ENCODE measurements at regions not wholly inside any gene's neighbourhood (a gene's known extent, or its start where the extent isn't known, plus 50 kb on each side); places are given as distances from the start of the nearest gene placed in this dataset.

DNA sequence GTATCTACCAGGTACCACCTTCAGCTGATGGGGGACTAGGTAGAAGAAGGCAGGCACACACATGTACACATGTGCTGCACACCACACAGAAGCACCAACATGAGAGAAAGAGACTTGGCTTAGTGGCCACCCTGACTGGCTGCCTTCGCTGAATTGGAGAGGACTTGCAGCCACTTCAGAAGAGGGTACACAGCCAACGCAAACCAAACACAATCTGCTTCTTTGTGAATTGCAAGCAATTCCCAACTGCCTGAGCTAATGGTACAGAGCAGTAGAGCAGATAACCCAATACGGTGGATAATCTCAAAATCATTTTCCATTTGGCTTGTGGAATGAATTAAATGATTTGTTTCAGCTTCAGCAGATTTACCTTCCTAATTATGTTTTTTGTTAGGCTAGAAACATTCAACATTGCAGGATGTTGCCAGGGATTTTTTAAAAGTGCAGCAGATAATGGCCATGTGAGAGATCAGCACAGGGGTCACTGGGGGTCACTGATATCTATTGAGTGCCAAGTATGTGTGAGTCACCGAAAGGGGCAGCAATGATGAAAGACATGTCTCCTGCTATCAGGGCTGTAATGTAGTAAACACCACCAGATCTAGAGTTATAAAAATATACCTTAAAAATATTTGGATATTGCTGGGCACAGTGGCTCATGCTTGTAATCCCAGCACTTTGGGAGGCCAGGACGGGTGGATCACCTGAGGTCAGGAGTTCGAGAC lies 652.6 kb downstream of the BCL11A start:
- DNase-seq, result no peak

GRCh38 chr2:59899692-59900091 lies 653.8 kb downstream of the BCL11A start:
- no peak for DNase-seq

GRCh38 chr2:59896499-59897245 lies 656.8 kb downstream of the BCL11A start:
- DNase-seq, result no peak

GRCh38 chr2:59893612-59894011 lies 659.8 kb downstream of the BCL11A start:
- no peak for DNase-seq

GRCh38 chr2:59892398-59892797 lies 661.1 kb downstream of the BCL11A start:
- no peak for DNase-seq

DNA sequence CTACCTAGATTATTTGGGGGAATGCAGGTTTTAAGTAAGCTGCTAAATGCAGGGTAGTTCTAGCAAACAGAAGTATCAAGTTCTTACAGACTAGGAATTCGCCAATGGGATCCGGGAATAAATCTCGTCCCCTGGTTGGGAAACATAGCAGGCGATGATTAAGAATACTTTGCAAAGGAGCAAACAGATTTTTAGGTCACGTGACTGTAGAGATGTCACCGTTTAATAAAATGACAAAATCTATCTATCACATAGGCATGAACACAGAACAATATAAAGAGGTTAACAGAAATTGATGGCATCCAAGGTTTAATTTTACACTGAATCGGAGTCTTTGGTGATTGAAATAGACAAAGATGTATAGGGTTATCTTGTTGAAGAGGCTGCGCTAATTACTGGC lies 664.1 kb downstream of the BCL11A start:
- DNase-seq, result no peak

DNA sequence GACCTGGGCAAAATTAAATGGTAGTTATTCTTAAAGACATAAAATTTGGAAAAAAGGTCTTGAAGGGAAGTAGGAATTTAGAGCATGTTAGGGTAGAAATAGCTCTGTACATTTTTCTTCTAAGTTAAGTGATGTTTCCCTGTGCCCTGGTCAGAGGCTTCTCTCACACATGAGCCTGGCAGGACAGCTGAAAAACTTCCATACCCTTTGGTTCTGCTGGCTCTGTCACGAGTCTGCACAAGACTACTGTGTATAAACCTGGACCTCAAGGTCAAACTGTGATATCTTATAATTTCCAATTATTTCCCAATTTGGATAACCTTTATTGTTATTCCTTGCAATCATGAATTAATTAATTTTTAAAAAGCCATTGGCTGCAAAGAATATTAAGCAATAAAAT lies 664.7 kb downstream of the BCL11A start:
- no peak for DNase-seq

DNA sequence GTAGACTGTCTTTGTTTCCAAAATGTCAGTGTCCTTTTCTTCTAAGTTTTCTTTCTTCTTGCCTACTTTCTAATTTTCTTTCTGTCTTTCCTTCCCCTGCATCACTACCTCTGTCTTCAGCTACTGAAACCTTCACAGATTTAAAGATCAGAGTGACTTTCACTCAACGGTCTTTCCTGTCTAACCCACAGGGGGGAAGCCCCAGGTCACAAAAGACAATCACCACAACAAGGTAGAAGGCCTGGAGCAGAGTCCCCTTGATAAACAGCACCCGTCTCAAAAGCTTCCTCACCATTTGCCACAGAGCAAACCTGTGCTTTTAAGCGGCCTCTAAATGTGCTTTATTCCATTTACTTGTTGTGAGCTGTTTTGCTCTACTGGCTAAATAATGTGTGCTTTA lies 665.4 kb downstream of the BCL11A start:
- no peak for DNase-seq

DNA sequence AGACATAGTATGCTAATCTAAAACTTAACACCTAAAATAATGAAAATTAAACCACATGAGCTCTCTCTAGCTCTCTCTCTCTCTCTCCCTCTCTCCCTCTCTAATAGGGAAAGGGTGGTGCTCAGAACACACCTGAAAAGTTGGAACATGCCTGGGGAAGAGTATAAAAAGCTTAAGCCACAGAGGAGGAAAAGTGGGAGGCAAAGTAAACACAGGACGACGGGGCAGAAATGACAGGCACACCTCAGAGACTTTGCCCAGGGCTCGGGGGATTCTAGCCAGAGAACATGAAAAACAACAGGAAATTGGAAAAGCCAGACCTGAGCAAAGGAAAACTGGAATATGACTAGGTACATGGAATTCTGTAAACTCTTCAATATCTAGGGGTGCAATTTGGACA lies 666.1 kb downstream of the BCL11A start:
- DNase-seq, result no peak

- DNase-seq, result no peak
These were observed 666.7 kb downstream of the BCL11A start for GRCh38 chr2:59886759-59887158.

DNA sequence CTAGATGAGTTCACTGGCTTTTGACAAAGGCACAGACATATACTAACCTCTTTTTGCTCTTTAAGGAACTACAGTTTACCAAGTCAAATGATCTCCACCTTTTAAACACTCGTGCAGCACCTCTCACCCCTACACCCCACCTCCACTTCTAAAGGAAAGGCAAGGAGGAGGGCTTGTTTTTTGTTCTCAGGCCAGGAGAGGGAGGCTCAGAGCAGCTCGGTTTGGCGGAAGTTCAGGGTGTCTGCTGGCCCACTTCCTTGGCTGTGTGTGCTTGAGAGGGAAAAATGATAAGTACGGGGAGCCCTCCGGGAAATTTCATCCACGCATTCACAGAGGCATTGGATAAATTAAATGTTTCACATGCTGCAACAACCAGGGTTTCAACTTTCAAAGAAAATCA lies 667.9 kb downstream of the BCL11A start:
- DNase-seq, result no peak

- no peak for DNase-seq
These were observed 669.3 kb downstream of the BCL11A start for GRCh38 chr2:59884166-59884565.

DNA sequence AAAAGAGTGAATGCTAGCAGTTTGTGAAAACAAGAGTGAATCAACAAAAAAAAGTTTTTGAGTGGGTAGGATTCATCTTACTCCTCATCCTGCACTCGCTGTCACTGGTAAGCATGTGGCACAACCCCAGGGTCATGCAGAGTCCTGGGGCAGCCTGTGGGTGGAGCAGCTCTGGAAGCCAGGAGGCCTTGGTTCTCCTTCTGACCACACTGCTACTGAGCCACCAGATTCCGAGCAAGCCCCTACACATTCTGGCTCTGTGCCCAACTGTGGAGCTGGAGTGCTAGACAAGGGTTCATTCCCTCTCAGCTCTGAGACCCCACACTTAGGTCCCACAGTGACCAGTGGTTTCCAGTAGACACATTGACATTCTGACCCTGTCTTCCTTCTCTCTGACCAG lies 670.6 kb downstream of the BCL11A start:
- no peak for DNase-seq

DNA sequence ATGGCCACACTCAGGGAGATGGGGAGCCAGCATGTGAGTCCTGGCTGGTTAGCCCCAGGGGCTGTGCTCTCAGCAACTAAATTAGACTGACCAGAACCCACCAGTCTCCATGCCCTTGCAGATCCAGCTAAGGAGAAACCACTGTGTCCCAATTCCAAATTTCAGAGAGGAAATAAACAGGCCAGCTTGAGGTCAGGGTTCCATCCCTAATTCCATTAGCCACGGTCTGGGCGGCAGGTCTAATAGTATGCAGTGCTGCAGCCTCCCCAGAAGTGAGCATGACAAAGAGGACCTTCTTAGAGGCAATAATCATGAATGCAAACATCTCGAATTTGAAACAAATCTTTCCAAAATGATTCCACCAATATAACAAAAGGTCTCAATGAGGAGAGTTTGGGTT lies 671.2 kb downstream of the BCL11A start:
- DNase-seq, result no peak

- DNase-seq, result no peak
These were observed 672.2 kb downstream of the BCL11A start for GRCh38 chr2:59881218-59881617.

DNA sequence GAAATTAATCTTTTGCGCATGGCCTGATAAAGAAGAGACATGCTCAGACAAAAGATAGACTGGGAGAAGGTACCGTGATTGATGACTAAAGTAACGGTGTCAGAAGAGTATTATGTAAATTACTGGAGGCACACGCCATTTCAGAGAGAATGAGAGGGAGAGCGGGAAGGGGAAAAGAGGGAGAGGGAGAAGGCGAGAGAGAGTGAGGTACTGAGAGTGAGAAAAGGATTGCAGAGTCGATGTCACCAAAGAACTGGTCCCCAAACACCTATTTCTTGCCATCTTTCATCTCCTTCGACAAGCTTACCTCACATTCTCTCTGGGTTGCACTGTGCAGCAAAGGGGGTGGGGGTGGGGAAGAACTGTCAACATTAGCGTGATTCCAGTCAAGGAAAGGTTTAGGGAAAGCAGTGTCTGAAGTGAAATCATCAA lies 673.7 kb downstream of the BCL11A start:
- DNase-seq, result no peak

DNA sequence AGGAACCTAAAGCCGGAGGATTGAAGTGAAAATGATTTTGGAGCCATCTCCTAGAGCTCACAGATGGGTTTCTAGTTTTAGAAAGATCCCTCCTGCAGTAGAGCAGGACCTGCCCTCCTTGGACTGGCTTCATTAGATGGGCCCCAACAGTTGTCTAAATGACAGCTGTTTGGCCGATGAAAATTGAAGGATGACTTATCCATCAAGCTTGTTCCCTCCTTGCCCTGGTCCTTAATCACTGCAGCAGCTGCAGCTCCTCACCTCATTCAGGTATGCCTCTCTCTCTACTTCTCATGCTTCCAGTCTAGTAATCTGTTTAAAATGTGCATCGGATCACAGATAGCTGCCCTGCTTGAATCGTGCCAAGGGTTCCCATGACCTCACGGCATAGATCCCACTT lies 677.6 kb downstream of the BCL11A start:
- no peak for DNase-seq

DNA sequence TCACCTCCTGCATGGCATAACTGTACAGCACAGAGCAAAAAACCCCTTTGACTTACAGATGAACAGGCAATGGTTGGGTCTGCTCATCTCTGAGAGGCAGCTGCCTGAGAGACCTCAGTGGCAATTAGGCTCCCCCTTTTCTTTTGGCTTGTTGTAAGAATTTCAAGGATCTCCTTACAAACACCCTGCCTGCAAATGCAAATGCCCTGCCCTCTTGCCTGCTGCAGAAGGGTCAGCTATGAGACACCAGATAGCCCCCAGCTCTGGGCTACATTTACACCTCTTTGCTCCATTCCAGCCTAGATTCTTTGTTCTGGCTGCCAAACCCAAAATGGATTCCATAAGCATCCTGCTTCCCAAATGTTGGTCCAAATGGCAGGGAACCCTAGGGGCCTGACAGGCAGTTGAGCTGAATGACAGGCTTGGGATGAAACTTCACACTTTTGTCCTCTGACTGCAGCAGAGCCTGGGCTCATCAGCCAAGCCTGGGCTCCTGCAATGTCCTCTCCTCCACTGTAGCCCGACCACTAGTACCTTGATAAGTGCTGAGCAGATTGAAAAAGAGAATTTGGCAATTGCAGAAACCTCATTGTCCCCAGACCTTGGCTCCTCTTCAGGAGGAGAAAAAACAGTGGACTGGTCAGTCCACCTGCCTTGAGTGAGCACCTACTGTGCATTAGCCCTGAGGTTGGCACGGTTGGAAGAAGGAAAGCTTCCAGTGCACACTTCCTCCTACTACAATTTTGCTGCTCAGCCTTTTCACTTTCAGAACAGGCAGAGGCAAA lies 678.3 kb downstream of the BCL11A start:
- DNase-seq, result no peak

- DNase-seq, result no peak
These were observed 679.1 kb downstream of the BCL11A start for GRCh38 chr2:59874361-59874760.

GRCh38 chr2:59871830-59872229 lies 681.6 kb downstream of the BCL11A start:
- no peak for DNase-seq

DNA sequence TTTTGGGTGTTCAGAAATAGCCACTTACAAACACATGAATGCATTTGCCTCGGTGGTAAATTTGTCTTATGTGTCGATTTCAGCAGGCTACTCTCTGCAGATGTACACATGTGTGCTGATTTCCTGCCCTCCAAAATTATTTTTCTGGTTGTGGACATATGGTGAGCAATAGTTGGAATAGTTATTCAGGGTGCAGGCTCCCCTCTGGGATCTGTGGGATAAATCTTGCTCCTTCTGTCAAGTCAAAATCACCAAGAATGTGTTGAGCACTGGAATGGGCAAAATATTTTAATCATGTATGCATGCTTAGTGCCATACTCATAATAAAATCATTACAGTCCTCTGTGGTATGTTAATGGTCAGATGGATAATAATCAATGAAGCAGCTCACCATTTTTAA lies 684.5 kb downstream of the BCL11A start:
- DNase-seq, result no peak

GRCh38 chr2:59866436-59866835 lies 687.0 kb downstream of the BCL11A start:
- no peak for DNase-seq

DNA sequence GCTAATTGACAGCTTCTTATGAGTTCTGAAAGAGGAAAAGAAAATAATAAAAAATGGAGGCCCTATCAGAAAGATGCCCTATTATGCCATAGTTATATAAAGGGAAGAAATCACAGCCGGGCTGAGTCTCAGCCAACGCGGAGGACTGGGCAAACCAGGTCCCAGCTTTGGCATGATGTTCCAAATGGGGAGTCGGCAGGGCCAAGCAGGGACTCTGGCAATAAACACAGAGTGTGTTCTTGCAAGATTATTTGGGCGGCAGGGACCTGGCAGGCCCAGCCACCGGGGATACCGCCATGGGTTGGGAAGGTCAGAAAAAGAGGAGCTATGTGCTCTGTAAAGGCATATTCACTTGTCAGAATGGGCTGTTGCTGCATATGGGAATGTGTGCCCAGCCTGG lies 694.9 kb downstream of the BCL11A start:
- DNase-seq, result no peak

GRCh38 chr2:59857109-59857508 lies 696.3 kb downstream of the BCL11A start:
- no peak for DNase-seq
